Hepatocyte (in vitro differentiated cells): ENCODE measurements at regions not wholly inside any gene's neighbourhood (a gene's known extent, or its start where the extent isn't known, plus 50 kb on each side); places are given as distances from the start of the nearest gene placed in this dataset.
"Not testable (repeated sequence)": the region's sequence is repeated elsewhere in the genome, so short reads cannot be mapped to it uniquely, and the experiment has no call there.

Experiments
- DNase-seq: peaks from one replicate; pipeline ENCODE4 v3.0.0-alpha.2; 2016; ENCODE audit warnings: low spot score
- H2AFZ ChIP-seq: fragments of 200-600 bp; sonication (generic); 2 replicates; pipeline ENCODE4 v1.6.0; 2016; ENCODE audit warnings: antibody characterized with exemption, mild to moderate bottlenecking
- H3K27ac ChIP-seq: fragments of 200-600 bp; sonication (generic); 2 replicates; pipeline ENCODE4 v1.5.1; 2016; ENCODE audit warnings: mild to moderate bottlenecking
- H3K27me3 ChIP-seq: fragments of 200-600 bp; sonication (generic); 2 replicates; pipeline ENCODE4 v1.6.1; 2016
- H3K36me3 ChIP-seq: fragments of 200-600 bp; sonication (generic); replicated peaks from 2 replicates; pipeline ENCODE4 v1.5.1; 2016; ENCODE audit warnings: low read depth; ENCODE audit not compliant: insufficient read depth
- H3K4me1 ChIP-seq: fragments of 200-600 bp; sonication (generic); 2 replicates; pipeline ENCODE4 v1.5.1; 2016; ENCODE audit warnings: mild to moderate bottlenecking, moderate library complexity; ENCODE audit not compliant: insufficient read depth
- H3K4me2 ChIP-seq: fragments of 200-600 bp; sonication (generic); 2 replicates; pipeline ENCODE4 v1.6.0; 2016
- H3K4me3 ChIP-seq: fragments of 200-600 bp; sonication (generic); 2 replicates; pipeline ENCODE4 v1.5.1; 2016; ENCODE audit warnings: mild to moderate bottlenecking
- H3K79me2 ChIP-seq: fragments of 200-600 bp; sonication (generic); 2 replicates; pipeline ENCODE4 v1.6.0; 2017; ENCODE audit warnings: mild to moderate bottlenecking
- H3K9me2 ChIP-seq: fragments of 200-600 bp; sonication (generic); replicated peaks from 2 replicates; pipeline ENCODE4 v1.6.0; 2017; ENCODE audit warnings: mild to moderate bottlenecking; ENCODE audit not compliant: insufficient read depth
- H3K9me3 ChIP-seq: fragments of 200-600 bp; sonication (generic); 2 replicates; pipeline ENCODE4 v1.5.1; 2016; ENCODE audit warnings: low read depth, mild to moderate bottlenecking
- H4K20me1 ChIP-seq: fragments of 200-600 bp; sonication (generic); 2 replicates; pipeline ENCODE4 v1.6.0; 2016; ENCODE audit warnings: mild to moderate bottlenecking; ENCODE audit not compliant: insufficient read depth, poor library complexity, severe bottlenecking
- CTCF ChIP-seq: fragments of 200-600 bp; sonication (generic); IDR thresholded peaks from 2 replicates; pipeline ENCODE4 v1.5.1; 2016; ENCODE audit warnings: antibody characterized with exemption, mild to moderate bottlenecking; ENCODE audit not compliant: poor library complexity
- EZH2 ChIP-seq: fragments of 200-600 bp; sonication (generic); IDR thresholded peaks from 2 replicates; pipeline ENCODE4 v1.6.1; 2016; ENCODE audit warnings: antibody characterized with exemption, mild to moderate bottlenecking, borderline replicate concordance
- EZH2phosphoT487 ChIP-seq: fragments of 200-600 bp; sonication (generic); IDR thresholded peaks from one replicate; pipeline ENCODE4 v1.6.1; 2018; ENCODE audit warnings: antibody characterized with exemption, mild to moderate bottlenecking, low read depth, moderate library complexity; ENCODE audit not compliant: unreplicated experiment, severe bottlenecking
- WGBS: methylation state at CpG from one replicate; pipeline ENCODE4 v1.1.6; 2016; ENCODE audit warnings: low lambda C conversion rate; ENCODE audit errors: missing lambda C conversion rate; 5-methylcytosine and 5-hydroxymethylcytosine counted together

GRCh38 chr14:28243600-28243999 is 523.0 kb upstream of the FOXG1 start:
- no peaks in the 10 kb centered on the region for H3K4me1 ChIP-seq

GRCh38 chr14:28245216-28245615 is 521.4 kb upstream of the FOXG1 start:
- WGBS, result 52% methylated on average over 1 of the region's 1 CpG
- H3K36me3 ChIP-seq, result no peaks in the 10 kb centered on the region
- no peaks in the 10 kb centered on the region for H3K27me3 ChIP-seq
- H3K4me3 ChIP-seq, result no peak overlapping the region
- no peaks in the 10 kb centered on the region for H4K20me1 ChIP-seq
- no peak for DNase-seq
- no peaks in the 10 kb centered on the region for H3K79me2 ChIP-seq
- H3K9me3 ChIP-seq, result no peaks in the 10 kb centered on the region
- no peak for TF ChIP-seq CTCF
- TF ChIP-seq EZH2phosphoT487, result no peak
- TF ChIP-seq EZH2, result no peak
- no peak overlapping the region for H2AFZ ChIP-seq
- no peaks in the 10 kb centered on the region for H3K4me1 ChIP-seq
- no peaks in the 10 kb centered on the region for H3K9me2 ChIP-seq
- no peak overlapping the region for H3K27ac ChIP-seq
- no peak overlapping the region for H3K4me2 ChIP-seq

More at GRCh38 chr14:28243600-28243999, 523.0 kb upstream of the FOXG1 start:
- H2AFZ ChIP-seq, result no peak overlapping the region
- H3K9me3 ChIP-seq, result no peaks in the 10 kb centered on the region
- no peaks in the 10 kb centered on the region for H3K36me3 ChIP-seq
- no peaks in the 10 kb centered on the region for H4K20me1 ChIP-seq
- 57% methylated on average over 3 of the region's 3 CpGs for WGBS
- H3K4me3 ChIP-seq, result no peak overlapping the region
- no peaks in the 10 kb centered on the region for H3K9me2 ChIP-seq
- H3K27ac ChIP-seq, result no peak overlapping the region
- TF ChIP-seq EZH2 (no peak), CTCF (no peak), EZH2phosphoT487 (no peak)
- H3K79me2 ChIP-seq, result no peaks in the 10 kb centered on the region
- no peak overlapping the region for H3K4me2 ChIP-seq
- no peak for DNase-seq
- H3K27me3 ChIP-seq, result no peaks in the 10 kb centered on the region

GRCh38 chr14:28247491-28247890 is 519.1 kb upstream of the FOXG1 start:
- no peaks in the 10 kb centered on the region for H3K27me3 ChIP-seq
- no peak for DNase-seq
- H3K9me2 ChIP-seq, result no peaks in the 10 kb centered on the region
- no peaks in the 10 kb centered on the region for H3K9me3 ChIP-seq
- no peak overlapping the region for H3K4me2 ChIP-seq
- H3K36me3 ChIP-seq, result no peaks in the 10 kb centered on the region
- TF ChIP-seq EZH2phosphoT487 (no peak), EZH2 (no peak), CTCF (no peak)
- WGBS, result 56% methylated on average over 1 of the region's 1 CpG
- no peak overlapping the region for H3K27ac ChIP-seq
- H3K4me3 ChIP-seq, result no peak overlapping the region
- no peak overlapping the region for H2AFZ ChIP-seq
- no peaks in the 10 kb centered on the region for H3K79me2 ChIP-seq
- H4K20me1 ChIP-seq, result no peaks in the 10 kb centered on the region
- no peaks in the 10 kb centered on the region for H3K4me1 ChIP-seq

GRCh38 chr14:28252124-28252523 is 514.5 kb upstream of the FOXG1 start:
- H3K4me1 ChIP-seq, H3K9me2 ChIP-seq, H3K4me2 ChIP-seq, H3K9me3 ChIP-seq, H3K36me3 ChIP-seq, H2AFZ ChIP-seq, H3K4me3 ChIP-seq, H3K27me3 ChIP-seq, H4K20me1 ChIP-seq, DNase-seq, H3K79me2 ChIP-seq, H3K27ac ChIP-seq: not testable (repeated sequence)
- WGBS, result 89% methylated on average over 3 of the region's 3 CpGs
